Small intestine (tissue), 7 donors: ENCODE measurements at regions not wholly inside any gene's neighbourhood (a gene's known extent, or its start where the extent isn't known, plus 50 kb on each side); places are given as distances from the start of the nearest gene placed in this dataset.

Source experiments
- DNase-seq, 2 donors: peaks; one replicate each; pipeline versions ENCODE4 v3.0.0 to v3.0.0-alpha.2; 2013
- FAIRE-seq: peaks from 2 replicates; lab custom pipeline; 2012; peaks lifted over from hg19 to GRCh38; lab: Jason Lieb, UNC
- H3K27ac ChIP-seq, 3 donors: one replicate each; pipeline ENCODE4 v1.5.1; 2013; ENCODE audit warnings: low read length in 2 of 3, mild to moderate bottlenecking in 2 of 3, control low read depth in 1 of 3, inconsistent platforms in 1 of 3, low read depth in 1 of 3, moderate library complexity in 1 of 3
- H3K27me3 ChIP-seq, 3 donors: one replicate each; pipeline ENCODE4 v1.6.1; 2013; ENCODE audit warnings: low read length in 3 of 3, inconsistent platforms in 1 of 3; ENCODE audit not compliant: control insufficient read depth in 3 of 3, insufficient read depth in 3 of 3
- H3K36me3 ChIP-seq, 3 donors: one replicate each; pipeline ENCODE4 v1.6.1; 2013; ENCODE audit warnings: low read length in 3 of 3, inconsistent platforms in 1 of 3, low read depth in 1 of 3, mild to moderate bottlenecking in 1 of 3, moderate library complexity in 1 of 3; ENCODE audit not compliant: control insufficient read depth in 3 of 3, insufficient read depth in 2 of 3
- H3K4me1 ChIP-seq, 3 donors: one replicate each; pipeline ENCODE4 v1.6.1; 2013; ENCODE audit warnings: low read length in 2 of 3, inconsistent platforms in 1 of 3, low read depth in 1 of 3, mild to moderate bottlenecking in 1 of 3, moderate library complexity in 1 of 3; ENCODE audit not compliant: control insufficient read depth in 3 of 3, insufficient read depth in 2 of 3
- H3K4me3 ChIP-seq, 3 donors: one replicate each; pipeline ENCODE4 v1.5.1; 2013; ENCODE audit warnings: low read length in 3 of 3, control low read depth in 1 of 3, inconsistent platforms in 1 of 3, low read depth in 1 of 3, mild to moderate bottlenecking in 1 of 3, moderate library complexity in 1 of 3
- H3K9me3 ChIP-seq, 2 donors: one replicate each; pipeline ENCODE4 v1.6.1; 2013; ENCODE audit warnings: low read depth in 1 of 2, low read length in 1 of 2; ENCODE audit not compliant: control insufficient read depth in 2 of 2, insufficient read depth in 1 of 2
- WGBS, 3 donors: extraction: QIAGEN DNeasy Blood & Tissue Kit; methylation state at CpG; one replicate each; pipeline ENCODE4 v1.1.7; 2013; 5-methylcytosine and 5-hydroxymethylcytosine counted together
- donor health status: healthy with polysubstance abuse.
- donor health status: control.
- donor health status: control.
- donor health status: Bipolar disorder and iron deficiency.
- donor health status: healthy.

- 93 to 96% (median 95%) methylated on average over 4 of the region's 4 CpGs for WGBS, 3 donors
- no peaks in the 10 kb centered on the region for H3K36me3 ChIP-seq
- no peak for DNase-seq
- H3K4me3 ChIP-seq = no peak overlapping the region
- FAIRE-seq = no peak
- no peaks in the 10 kb centered on the region for H3K9me3 ChIP-seq
- H3K27ac ChIP-seq = no peak overlapping the region
- H3K4me1 ChIP-seq = no peaks in the 10 kb centered on the region
- no peaks in the 10 kb centered on the region for H3K27me3 ChIP-seq
Measured at GRCh38 chr14:35989736-35990135, 163.6 kb downstream of the BRMS1L start.

DNA sequence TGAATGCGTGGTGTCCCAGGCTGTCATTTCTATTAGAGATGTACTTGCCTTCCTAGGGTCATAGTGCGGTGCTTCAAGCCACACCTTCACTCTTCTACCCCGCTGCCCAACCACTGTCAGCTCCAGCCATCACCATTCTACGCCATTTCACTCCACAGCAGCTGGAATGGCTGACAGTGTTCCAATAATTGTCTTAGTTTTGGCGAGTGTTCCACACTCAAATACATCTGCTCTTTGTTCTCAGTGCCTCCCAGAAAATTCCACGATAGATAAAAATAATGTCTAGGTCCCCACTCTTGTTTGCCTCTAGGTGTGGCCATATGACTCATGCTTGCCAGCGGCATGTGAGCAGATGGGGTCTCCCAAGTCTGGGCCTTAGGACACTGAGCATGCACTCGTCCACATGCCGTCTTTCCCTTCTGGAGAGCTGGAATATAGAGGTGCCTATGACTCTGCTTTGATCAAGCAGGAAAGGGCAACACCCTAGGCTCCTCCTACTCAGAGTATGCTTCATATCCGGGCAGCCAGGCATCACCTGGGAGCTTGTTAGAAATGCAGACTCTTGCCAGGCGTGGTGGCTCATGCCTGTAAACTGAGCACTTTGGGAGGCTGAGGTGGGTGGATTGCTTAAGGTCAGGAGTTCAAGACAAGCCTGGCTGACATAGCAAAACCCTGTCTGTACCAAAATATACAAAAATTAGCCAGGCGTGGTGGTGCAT lies 163.0 kb downstream of the BRMS1L start:
- Histone ChIP-seq H3K4me3 (no peak overlapping the region), H3K9me3 (no peaks in the 10 kb centered on the region), H3K36me3 (no peaks in the 10 kb centered on the region), H3K4me1 (no peaks in the 10 kb centered on the region), H3K27ac (no peak overlapping the region), H3K27me3 (no peaks in the 10 kb centered on the region)
- WGBS, 3 donors = 72 to 82% (median 78%) methylated on average over 12 of the region's 12 CpGs
- FAIRE-seq (no peak), DNase-seq (no peak)

GRCh38 chr14:35988550-35988949 lies 162.4 kb downstream of the BRMS1L start:
- H3K27ac ChIP-seq = no peak overlapping the region
- no peak overlapping the region for H3K4me3 ChIP-seq
- no peaks in the 10 kb centered on the region for H3K9me3 ChIP-seq
- DNase-seq (no peak), FAIRE-seq (no peak)
- H3K27me3 ChIP-seq = no peaks in the 10 kb centered on the region
- WGBS, 3 donors = 88 to 95% (median 90%) methylated on average over 7 of the region's 7 CpGs
- no peaks in the 10 kb centered on the region for H3K4me1 ChIP-seq
- no peaks in the 10 kb centered on the region for H3K36me3 ChIP-seq

DNA sequence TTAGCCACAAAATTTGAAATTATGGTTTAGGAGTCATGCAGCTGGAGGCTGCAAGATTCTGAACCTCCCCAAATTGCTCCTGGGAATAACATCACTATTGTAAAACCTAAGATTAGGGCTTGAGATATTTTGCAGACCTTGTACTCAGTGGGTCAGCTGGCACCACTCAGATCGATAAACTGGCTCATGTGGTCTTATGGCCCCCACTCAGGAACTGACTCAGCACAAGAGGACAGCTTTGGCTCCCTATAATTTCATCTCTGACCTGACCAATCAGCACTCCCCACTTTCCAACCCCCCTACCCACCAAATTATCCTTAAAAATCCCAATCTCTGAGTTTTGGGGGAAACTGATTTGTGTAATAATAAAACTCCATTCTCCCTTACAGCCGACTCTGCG lies 161.6 kb downstream of the BRMS1L start:
- no peak overlapping the region for H3K27ac ChIP-seq
- no peak overlapping the region for H3K4me3 ChIP-seq
- no peaks in the 10 kb centered on the region for H3K9me3 ChIP-seq
- no peaks in the 10 kb centered on the region for H3K4me1 ChIP-seq
- 74 to 77% (median 75%) methylated on average over 3 of the region's 3 CpGs for WGBS, 3 donors
- no peak for DNase-seq
- H3K36me3 ChIP-seq = no peaks in the 10 kb centered on the region
- no peaks in the 10 kb centered on the region for H3K27me3 ChIP-seq
- no peak for FAIRE-seq

DNA sequence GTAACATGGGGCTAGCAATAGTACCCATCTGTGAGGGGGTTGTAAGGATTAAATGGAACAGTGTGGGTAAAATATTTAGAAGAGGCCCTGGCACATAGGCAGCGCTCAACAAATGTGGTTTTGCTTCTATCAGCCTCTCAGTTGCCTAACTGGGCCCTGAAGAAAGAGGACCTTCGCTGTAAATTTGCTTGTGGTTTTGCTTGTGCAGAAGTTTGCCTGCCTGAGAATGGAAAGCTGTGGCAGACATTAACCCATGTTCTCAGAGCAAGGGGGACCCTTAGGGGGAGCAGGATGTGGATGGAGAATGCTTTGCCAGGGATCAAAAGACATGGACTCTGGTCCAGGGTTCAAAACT lies 160.1 kb downstream of the BRMS1L start:
- H3K36me3 ChIP-seq = no peaks in the 10 kb centered on the region
- no peak overlapping the region for H3K27ac ChIP-seq
- 57 to 93% (median 79%) methylated on average over 2 of the region's 2 CpGs for WGBS, 3 donors
- DNase-seq (no peak), FAIRE-seq (no peak)
- H3K9me3 ChIP-seq = no peaks in the 10 kb centered on the region
- no peak overlapping the region for H3K4me3 ChIP-seq
- H3K4me1 ChIP-seq = no peaks in the 10 kb centered on the region
- no peaks in the 10 kb centered on the region for H3K27me3 ChIP-seq

DNA sequence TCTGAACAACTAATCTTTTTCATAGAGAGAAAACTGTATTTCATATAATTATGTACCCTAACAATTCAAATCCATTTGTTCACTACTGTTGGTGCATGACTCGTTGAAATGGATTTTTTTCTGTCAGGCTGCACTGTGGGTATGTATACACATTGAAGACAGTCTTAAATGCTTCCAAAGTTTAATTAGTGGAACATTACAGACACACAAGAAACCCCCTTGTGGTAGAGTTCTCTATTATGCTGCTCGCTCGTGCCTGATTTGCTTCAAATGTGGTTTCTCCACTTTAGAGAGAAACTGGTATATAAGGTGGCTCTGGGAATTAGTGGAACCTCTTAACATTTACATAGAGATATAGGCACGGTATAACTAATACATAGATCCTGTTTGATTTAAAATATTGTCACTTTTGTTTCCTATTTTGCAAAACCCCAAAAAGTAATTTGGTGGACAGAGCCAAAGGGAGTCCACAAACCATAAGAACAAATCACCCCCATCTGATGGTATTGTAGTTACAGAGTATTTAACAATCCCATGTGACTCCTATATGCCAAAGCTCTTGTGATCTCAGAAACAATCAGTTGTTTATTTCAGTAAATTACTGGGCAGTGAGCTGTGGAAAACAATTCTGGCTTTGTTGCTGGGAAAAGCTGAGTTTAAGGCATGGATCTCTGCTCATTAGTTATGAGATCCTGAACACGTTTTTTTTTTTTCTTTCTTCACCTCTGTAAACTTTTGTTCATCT lies 159.5 kb downstream of the BRMS1L start:
- Histone ChIP-seq H3K9me3 (no peaks in the 10 kb centered on the region), H3K4me3 (no peak overlapping the region), H3K27ac (no peak overlapping the region), H3K36me3 (no peaks in the 10 kb centered on the region), H3K27me3 (no peaks in the 10 kb centered on the region), H3K4me1 (no peaks in the 10 kb centered on the region)
- WGBS, 3 donors = 35 to 71% (median 68%) methylated on average over 5 of the region's 5 CpGs
- FAIRE-seq (no peak), DNase-seq (no peak)

DNA sequence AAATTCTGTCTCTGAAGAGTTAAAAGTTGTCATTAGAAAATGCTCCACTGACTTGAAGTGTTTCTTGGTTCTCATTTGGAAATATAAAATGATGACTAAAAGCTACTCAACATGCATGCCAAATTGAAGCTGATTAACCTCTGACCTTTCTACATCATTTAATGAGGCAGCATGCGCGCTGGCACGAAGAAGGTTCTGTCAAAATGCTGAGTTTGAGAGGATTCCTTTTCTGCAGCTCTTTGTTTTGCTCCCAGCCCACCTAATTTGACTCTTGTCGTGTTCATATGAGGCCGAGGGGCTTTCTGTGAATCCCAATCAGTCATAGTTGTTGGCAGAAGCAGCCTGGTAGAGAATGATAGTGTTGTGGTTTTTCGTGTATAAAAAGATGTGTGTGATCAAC lies 153.4 kb downstream of the BRMS1L start:
- DNase-seq (no peak), FAIRE-seq (no peak)
- Histone ChIP-seq H3K4me3 (no peak overlapping the region), H3K27me3 (no peaks in the 10 kb centered on the region), H3K27ac (no peak overlapping the region), H3K36me3 (no peaks in the 10 kb centered on the region), H3K9me3 (no peaks in the 10 kb centered on the region), H3K4me1 (no peaks in the 10 kb centered on the region)
- 73 to 84% (median 79%) methylated on average over 6 of the region's 6 CpGs for WGBS, 3 donors

DNA sequence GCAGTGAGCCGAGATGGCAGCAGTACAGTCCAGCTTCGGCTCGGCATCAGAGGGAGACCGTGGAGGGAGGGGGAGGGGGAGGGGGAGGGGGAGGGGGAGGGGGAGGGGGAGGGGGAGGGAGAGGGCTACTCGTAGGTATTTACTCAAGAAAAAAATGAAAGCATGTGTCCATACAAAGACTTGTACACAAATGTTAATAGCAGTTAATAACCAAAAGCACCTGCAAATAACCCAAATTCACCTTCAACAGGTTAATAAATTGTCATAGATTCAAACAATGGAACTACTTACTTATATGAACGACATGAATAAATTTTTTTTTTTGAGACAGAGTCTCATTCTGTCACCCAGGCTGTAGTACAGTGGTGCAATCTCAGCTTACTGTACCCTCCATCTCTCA lies 152.4 kb downstream of the BRMS1L start:
- no peaks in the 10 kb centered on the region for H3K36me3 ChIP-seq
- WGBS, 3 donors = 63 to 68% (median 64%) methylated on average over 2 to 5 of the region's 6 CpGs
- FAIRE-seq (no peak), DNase-seq (no peak)
- no peaks in the 10 kb centered on the region for H3K4me1 ChIP-seq
- no peak overlapping the region for H3K27ac ChIP-seq
- H3K27me3 ChIP-seq = no peaks in the 10 kb centered on the region
- no peak overlapping the region for H3K4me3 ChIP-seq
- no peaks in the 10 kb centered on the region for H3K9me3 ChIP-seq
